Activated B cell treated with CpG ODN at 0.5 μM for 24 hours (primary cell): ENCODE measurements at regions not wholly inside any gene's neighbourhood (a gene's known extent, or its start where the extent isn't known, plus 50 kb on each side); places are given as distances from the start of the nearest gene placed in this dataset.

Experiments used
- ATAC-seq: fragments of 200-7000 bp; cut with Tn5 transposase; one replicate; pipeline ENCODE4 v1.10.0; 2021; ENCODE audit warnings: low read depth, mild to moderate bottlenecking, moderate library complexity
- CTCF ChIA-PET: fragments of 350-600 bp; sonication (Branson Sonifier 250); formaldehyde crosslinking; loops from one replicate; lab custom pipeline; 2021; ENCODE audit warnings: antibody characterized with exemption; lab: Charles Lee
- POLR2A ChIA-PET: fragments of 350-600 bp; sonication (Branson Sonifier 250); formaldehyde crosslinking; loops from one replicate; lab custom pipeline; 2021; ENCODE audit warnings: antibody characterized with exemption; lab: Charles Lee
- DNase-seq: peaks from one replicate; pipeline ENCODE4 v3.0.0; 2022
- H3K27ac Mint-ChIP-seq: one replicate; pipeline ENCODE4 v1.8.0; 2020; ENCODE audit warnings: mixed read lengths
- H3K27me3 Mint-ChIP-seq: one replicate; pipeline ENCODE4 v1.8.0; 2021; ENCODE audit warnings: mixed read lengths
- H3K36me3 Mint-ChIP-seq: one replicate; pipeline ENCODE4 v1.8.0; 2021; ENCODE audit warnings: low read depth, mixed read lengths
- H3K4me1 Mint-ChIP-seq: one replicate; pipeline ENCODE4 v1.8.0; 2021; ENCODE audit warnings: mixed read lengths
- H3K4me3 Mint-ChIP-seq: one replicate; pipeline ENCODE4 v1.8.0; 2020; ENCODE audit warnings: mild to moderate bottlenecking, mixed read lengths
- H3K9me3 Mint-ChIP-seq: one replicate; pipeline ENCODE4 v1.8.0; 2020; ENCODE audit warnings: mixed read lengths
- CTCF ChIP-seq: fragments of 200-600 bp; IDR thresholded peaks from one replicate; pipeline ENCODE4 v1.8.0; 2022; ENCODE audit warnings: antibody characterized with exemption, mild to moderate bottlenecking
- intact Hi-C: fragments of 100-400 bp; cut with micrococcal nuclease; formaldehyde crosslinking; loops from one replicate; pipeline ENCODE4 v1.15.1; 2024

- no peak for TF ChIP-seq CTCF
- Mint-ChIP-seq H3K4me1 (no peaks in the 10 kb centered on the region), H3K36me3 (no peaks in the 10 kb centered on the region), H3K27ac (no peak overlapping the region), H3K27me3 (no peaks in the 10 kb centered on the region), H3K9me3 (peaks cover 1% of the 10 kb centered on the region), H3K4me3 (no peak overlapping the region)
- ATAC-seq (no peak), DNase-seq (no peak)
- CTCF ChIA-PET, result no interaction called here
- intact Hi-C loops, result no loop called here
- POLR2A ChIA-PET, result no interaction called here
Measured at GRCh38 chr13:58018020-58018419, 386.5 kb downstream of the PCDH17 start.

- Mint-ChIP-seq H3K4me1 (no peaks in the 10 kb centered on the region), H3K27ac (no peak overlapping the region), H3K4me3 (no peak overlapping the region), H3K27me3 (no peaks in the 10 kb centered on the region), H3K9me3 (peaks cover 2% of the 10 kb centered on the region), H3K36me3 (no peaks in the 10 kb centered on the region)
- ChIA-PET CTCF (no interaction called here), POLR2A (no interaction called here)
- DNase-seq (no peak), ATAC-seq (no peak)
- intact Hi-C loops, result no loop called here
- TF ChIP-seq CTCF, result no peak
Measured at GRCh38 chr13:58018865-58019264, 387.3 kb downstream of the PCDH17 start.

GRCh38 chr13:58024103-58024502 lies 392.6 kb downstream of the PCDH17 start:
- no peak for ATAC-seq
- no peak for DNase-seq
- no peaks in the 10 kb centered on the region for H3K27me3 Mint-ChIP-seq
- TF ChIP-seq CTCF, result no peak
- no peak overlapping the region for H3K27ac Mint-ChIP-seq
- no peaks in the 10 kb centered on the region for H3K36me3 Mint-ChIP-seq
- H3K9me3 Mint-ChIP-seq, result peaks cover 4% of the 10 kb centered on the region
- ChIA-PET POLR2A (no interaction called here), CTCF (no interaction called here)
- intact Hi-C loops, result no loop called here
- no peak overlapping the region for H3K4me3 Mint-ChIP-seq
- no peaks in the 10 kb centered on the region for H3K4me1 Mint-ChIP-seq

GRCh38 chr13:58025821-58026220 lies 394.3 kb downstream of the PCDH17 start:
- H3K36me3 Mint-ChIP-seq, result no peaks in the 10 kb centered on the region
- peaks cover 4% of the 10 kb centered on the region for H3K9me3 Mint-ChIP-seq
- H3K27ac Mint-ChIP-seq, result no peak overlapping the region
- no peaks in the 10 kb centered on the region for H3K4me1 Mint-ChIP-seq
- no peak for TF ChIP-seq CTCF
- POLR2A ChIA-PET, result no interaction called here
- CTCF ChIA-PET, result no interaction called here
- intact Hi-C loops, result no loop called here
- H3K27me3 Mint-ChIP-seq, result no peaks in the 10 kb centered on the region
- no peak for ATAC-seq
- DNase-seq, result no peak
- H3K4me3 Mint-ChIP-seq, result no peak overlapping the region

- Mint-ChIP-seq H3K4me3 (no peak overlapping the region), H3K27me3 (no peaks in the 10 kb centered on the region), H3K27ac (no peak overlapping the region), H3K4me1 (no peaks in the 10 kb centered on the region), H3K36me3 (no peaks in the 10 kb centered on the region), H3K9me3 (peaks cover 2% of the 10 kb centered on the region)
- intact Hi-C loops, result no loop called here
- ChIA-PET CTCF (no interaction called here), POLR2A (no interaction called here)
- no peak for ATAC-seq
- TF ChIP-seq CTCF, result no peak
- DNase-seq, result no peak
Measured at GRCh38 chr13:58032676-58033460, 401.3 kb downstream of the PCDH17 start.
